Activated naive CD4-positive, alpha-beta T cell treated with anti-CD3 and anti-CD28 coated beads, Interleukin-2, amount 50 U/mL, for 72 hours (primary cell): ENCODE measurements at regions not wholly inside any gene's neighbourhood (a gene's known extent, or its start where the extent isn't known, plus 50 kb on each side); places are given as distances from the start of the nearest gene placed in this dataset.

Experiments
- ATAC-seq, 2 donors: fragments of 150-1000 bp; cut with Tn5 transposase; 2 replicates each; pipeline ENCODE4 v1.10.0; 2021; ENCODE audit warnings: mild to moderate bottlenecking in 2 of 2, moderate library complexity in 2 of 2
- DNase-seq, 2 donors: peaks; one replicate each; pipeline ENCODE4 v3.0.0; 2021 to 2022; ENCODE audit warnings: low spot score in 2 of 2
- H3K27ac Mint-ChIP-seq, 2 donors: one replicate each; pipeline ENCODE4 v1.8.0; 2022; ENCODE audit warnings: mild to moderate bottlenecking in 2 of 2, mixed read lengths in 2 of 2
- H3K36me3 Mint-ChIP-seq, 2 donors: one replicate each; pipeline ENCODE4 v1.8.0; 2022; ENCODE audit warnings: mixed read lengths in 2 of 2
- H3K9me3 Mint-ChIP-seq, 2 donors: one replicate each; pipeline ENCODE4 v1.8.0; 2022; ENCODE audit warnings: mixed read lengths in 2 of 2

GRCh38 chr11:79857377-79858214, 416.8 kb upstream of the TENM4 start:
- Mint-ChIP-seq H3K9me3 (peaks cover 6 to 33% of the 10 kb centered on the region in 2 donors), H3K27ac (no peak overlapping the region), H3K36me3 (peaks cover 0 to 3% of the 10 kb centered on the region in 2 donors)
- DNase-seq (no peak), ATAC-seq (no peak)

GRCh38 chr11:79852176-79852575, 411.3 kb upstream of the TENM4 start:
- ATAC-seq (no peak), DNase-seq (no peak)
- no peak overlapping the region for H3K27ac Mint-ChIP-seq
- peaks cover 13 to 18% of the 10 kb centered on the region in 2 donors for H3K9me3 Mint-ChIP-seq
- no peaks in the 10 kb centered on the region for H3K36me3 Mint-ChIP-seq

- ATAC-seq: no peak
- Mint-ChIP-seq H3K27ac (no peak overlapping the region), H3K36me3 (peaks cover 0 to 4% of the 10 kb centered on the region in 2 donors), H3K9me3 (peaks cover 12 to 14% of the 10 kb centered on the region in 2 donors)
- DNase-seq: no peak
Observed at GRCh38 chr11:79845002-79845709, 404.3 kb upstream of the TENM4 start.

GRCh38 chr11:79834015-79834414, 393.2 kb upstream of the TENM4 start:
- DNase-seq: no peak
- H3K9me3 Mint-ChIP-seq: peaks cover 4 to 12% of the 10 kb centered on the region in 2 donors
- H3K27ac Mint-ChIP-seq: no peak overlapping the region
- H3K36me3 Mint-ChIP-seq: no peaks in the 10 kb centered on the region
- no peak for ATAC-seq

GRCh38 chr11:79830446-79830845, 389.6 kb upstream of the TENM4 start:
- Mint-ChIP-seq H3K9me3 (peaks cover 8 to 20% of the 10 kb centered on the region in 2 donors), H3K27ac (no peak overlapping the region), H3K36me3 (no peaks in the 10 kb centered on the region)
- no peak for ATAC-seq
- no peak for DNase-seq

- Mint-ChIP-seq H3K9me3 (peaks cover 8 to 20% of the 10 kb centered on the region in 2 donors), H3K36me3 (no peaks in the 10 kb centered on the region)
- no peak for DNase-seq
Observed at GRCh38 chr11:79829891-79830290, 389.1 kb upstream of the TENM4 start.

GRCh38 chr11:79822766-79823165, 381.9 kb upstream of the TENM4 start:
- Mint-ChIP-seq H3K9me3 (peaks cover 12 to 13% of the 10 kb centered on the region in 2 donors), H3K27ac (no peak overlapping the region), H3K36me3 (no peaks in the 10 kb centered on the region)
- DNase-seq (no peak), ATAC-seq (no peak)

More at GRCh38 chr11:79829891-79830290, 389.1 kb upstream of the TENM4 start:
- no peak for ATAC-seq
- no peak overlapping the region for H3K27ac Mint-ChIP-seq

- Mint-ChIP-seq H3K27ac (no peak overlapping the region), H3K9me3 (peaks cover 39% of the 10 kb centered on the region in 2 donors), H3K36me3 (peaks cover 0 to 5% of the 10 kb centered on the region in 2 donors)
- ATAC-seq (no peak), DNase-seq (no peak)
Observed at GRCh38 chr11:79813551-79813950, 372.7 kb upstream of the TENM4 start.

GRCh38 chr11:79809487-79809886, 368.7 kb upstream of the TENM4 start:
- DNase-seq: no peak
- ATAC-seq: no peak
- Mint-ChIP-seq H3K27ac (no peak overlapping the region), H3K36me3 (peaks cover 0 to 5% of the 10 kb centered on the region in 2 donors), H3K9me3 (peaks cover 20 to 22% of the 10 kb centered on the region in 2 donors)

GRCh38 chr11:79807506-79807905, 366.7 kb upstream of the TENM4 start:
- ATAC-seq: no peak
- DNase-seq: no peak
- Mint-ChIP-seq H3K9me3 (peaks cover 8 to 16% of the 10 kb centered on the region in 2 donors), H3K36me3 (peaks cover 0 to 14% of the 10 kb centered on the region in 2 donors), H3K27ac (no peak overlapping the region)

GRCh38 chr11:79796704-79797103, 355.9 kb upstream of the TENM4 start:
- no peak overlapping the region for H3K27ac Mint-ChIP-seq

GRCh38 chr11:79794484-79795393, 353.9 kb upstream of the TENM4 start:
- ATAC-seq: no peak
- Mint-ChIP-seq H3K27ac (no peak overlapping the region), H3K36me3 (peaks cover 0 to 16% of the 10 kb centered on the region in 2 donors), H3K9me3 (peaks cover 18 to 31% of the 10 kb centered on the region in 2 donors)
- DNase-seq: no peak

More at GRCh38 chr11:79796704-79797103, 355.9 kb upstream of the TENM4 start:
- ATAC-seq: no peak
- Mint-ChIP-seq H3K9me3 (peaks cover 18 to 36% of the 10 kb centered on the region in 2 donors), H3K36me3 (peaks cover 0 to 16% of the 10 kb centered on the region in 2 donors)
- DNase-seq: no peak

- H3K9me3 Mint-ChIP-seq: peaks cover 18 to 31% of the 10 kb centered on the region in 2 donors
- ATAC-seq (no peak), DNase-seq (no peak)
- H3K27ac Mint-ChIP-seq: no peak overlapping the region
- peaks cover 0 to 16% of the 10 kb centered on the region in 2 donors for H3K36me3 Mint-ChIP-seq
Observed at GRCh38 chr11:79794057-79794456, 353.2 kb upstream of the TENM4 start.

- H3K36me3 Mint-ChIP-seq: peaks cover 0 to under 1% of the 10 kb centered on the region in 2 donors
Observed at GRCh38 chr11:79786961-79787360, 346.1 kb upstream of the TENM4 start.

GRCh38 chr11:79783833-79784232, 343.0 kb upstream of the TENM4 start:
- ATAC-seq: no peak
- H3K27ac Mint-ChIP-seq: no peak overlapping the region

More at GRCh38 chr11:79786961-79787360, 346.1 kb upstream of the TENM4 start:
- Mint-ChIP-seq H3K9me3 (peaks cover 17 to 22% of the 10 kb centered on the region in 2 donors), H3K27ac (no peak overlapping the region)
- DNase-seq: no peak
- ATAC-seq: no peak

GRCh38 chr11:79768343-79768742, 327.5 kb upstream of the TENM4 start:
- Mint-ChIP-seq H3K36me3 (peaks cover 0 to 4% of the 10 kb centered on the region in 2 donors), H3K9me3 (peaks cover 6 to 20% of the 10 kb centered on the region in 2 donors), H3K27ac (no peak overlapping the region)
- no peak for DNase-seq
- ATAC-seq: no peak

More at GRCh38 chr11:79783833-79784232, 343.0 kb upstream of the TENM4 start:
- DNase-seq: no peak
- H3K9me3 Mint-ChIP-seq: peaks cover 21 to 23% of the 10 kb centered on the region in 2 donors
- no peaks in the 10 kb centered on the region for H3K36me3 Mint-ChIP-seq
